OCI-LY7 (cell line): ENCODE measurements at regions not wholly inside any gene's neighbourhood (a gene's known extent, or its start where the extent isn't known, plus 50 kb on each side); places are given as distances from the start of the nearest gene placed in this dataset.

ENCODE experiments used
- EZH2phosphoT487 ChIP-seq: fragments of 200-600 bp; sonication (generic); IDR thresholded peaks from 2 replicates; pipeline ENCODE4 v1.6.1; 2018; ENCODE audit warnings: low read depth, borderline replicate concordance, mild to moderate bottlenecking, mixed run types, antibody characterized with exemption, low read length, moderate library complexity, mixed read lengths
- TF ChIP-seq, protein P1 (sequence below): fragments of 200-600 bp; sonication (generic); conservative IDR thresholded peaks from 2 replicates; pipeline ENCODE4 v1.5.1; 2014; ENCODE audit warnings: mild to moderate bottlenecking, antibody characterized with exemption, low read length, moderate library complexity, mixed read lengths

DNA sequence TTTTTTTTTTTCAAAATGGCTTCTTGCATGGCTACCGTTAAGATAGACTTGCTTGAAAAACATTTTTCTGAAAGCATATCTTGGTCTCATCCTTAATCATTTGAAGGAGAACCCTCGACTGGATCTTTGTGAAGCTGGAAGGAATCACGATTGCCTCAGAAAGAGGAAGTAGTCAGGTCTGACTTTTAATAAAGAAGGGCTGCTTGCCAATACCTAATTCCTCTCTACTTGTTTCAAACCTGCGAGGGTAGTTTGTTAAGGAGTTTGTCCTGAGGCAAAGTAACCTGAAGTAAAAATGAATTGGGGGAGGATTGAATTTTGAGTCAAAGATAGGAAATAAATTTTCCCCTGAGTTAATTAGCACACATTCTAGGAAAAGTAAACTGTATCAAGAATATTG, 288.1 kb upstream of the MAP3K7 start:
- TF ChIP-seq, protein P1, sequence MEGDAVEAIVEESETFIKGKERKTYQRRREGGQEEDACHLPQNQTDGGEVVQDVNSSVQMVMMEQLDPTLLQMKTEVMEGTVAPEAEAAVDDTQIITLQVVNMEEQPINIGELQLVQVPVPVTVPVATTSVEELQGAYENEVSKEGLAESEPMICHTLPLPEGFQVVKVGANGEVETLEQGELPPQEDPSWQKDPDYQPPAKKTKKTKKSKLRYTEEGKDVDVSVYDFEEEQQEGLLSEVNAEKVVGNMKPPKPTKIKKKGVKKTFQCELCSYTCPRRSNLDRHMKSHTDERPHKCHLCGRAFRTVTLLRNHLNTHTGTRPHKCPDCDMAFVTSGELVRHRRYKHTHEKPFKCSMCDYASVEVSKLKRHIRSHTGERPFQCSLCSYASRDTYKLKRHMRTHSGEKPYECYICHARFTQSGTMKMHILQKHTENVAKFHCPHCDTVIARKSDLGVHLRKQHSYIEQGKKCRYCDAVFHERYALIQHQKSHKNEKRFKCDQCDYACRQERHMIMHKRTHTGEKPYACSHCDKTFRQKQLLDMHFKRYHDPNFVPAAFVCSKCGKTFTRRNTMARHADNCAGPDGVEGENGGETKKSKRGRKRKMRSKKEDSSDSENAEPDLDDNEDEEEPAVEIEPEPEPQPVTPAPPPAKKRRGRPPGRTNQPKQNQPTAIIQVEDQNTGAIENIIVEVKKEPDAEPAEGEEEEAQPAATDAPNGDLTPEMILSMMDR = no peak
- TF ChIP-seq EZH2phosphoT487 = no peak
